Naive B cell (primary cell): ENCODE measurements at regions not wholly inside any gene's neighbourhood (a gene's known extent, or its start where the extent isn't known, plus 50 kb on each side); places are given as distances from the start of the nearest gene placed in this dataset.
"Not testable (repeated sequence)": the region's sequence is repeated elsewhere in the genome, so short reads cannot be mapped to it uniquely, and the experiment has no call there.

ENCODE experiments used
- ATAC-seq, 2 donors: fragments of 150-1000 bp; cut with Tn5 transposase; 2 replicates each; pipeline ENCODE4 v1.10.0; 2021; ENCODE audit warnings: low read depth in 2 of 2, mild to moderate bottlenecking in 2 of 2, moderate library complexity in 2 of 2
- DNase-seq: peaks from one replicate; pipeline ENCODE4 v3.0.0; 2022
- H3K27ac Mint-ChIP-seq, 6 donors: one replicate each; pipeline ENCODE4 v1.8.0; 2020 to 2022; ENCODE audit warnings: mild to moderate bottlenecking in 6 of 6, mixed read lengths in 6 of 6, moderate library complexity in 5 of 6, inconsistent platforms in 2 of 6
- H3K27me3 Mint-ChIP-seq, 3 donors: one replicate each; pipeline ENCODE4 v1.8.0; 2021 to 2022; ENCODE audit warnings: mixed read lengths in 3 of 3, mild to moderate bottlenecking in 1 of 3
- H3K36me3 Mint-ChIP-seq, 2 donors: one replicate each; pipeline ENCODE4 v1.8.0; 2020 to 2022; ENCODE audit warnings: mixed read lengths in 2 of 2, inconsistent platforms in 1 of 2, mild to moderate bottlenecking in 1 of 2
- H3K4me1 Mint-ChIP-seq, 3 donors: one replicate each; pipeline ENCODE4 v1.8.0; 2020 to 2022; ENCODE audit warnings: mixed read lengths in 3 of 3, inconsistent platforms in 1 of 3, mild to moderate bottlenecking in 1 of 3, moderate library complexity in 1 of 3
- H3K4me3 Mint-ChIP-seq, 8 donors: one replicate each; pipeline ENCODE4 v1.8.0; 2020 to 2022; ENCODE audit warnings: mild to moderate bottlenecking in 8 of 8, mixed read lengths in 8 of 8, moderate library complexity in 8 of 8, inconsistent platforms in 2 of 8
- H3K9me3 Mint-ChIP-seq, 7 donors: one replicate each; pipeline ENCODE4 v1.8.0; 2020 to 2022; ENCODE audit warnings: mixed read lengths in 7 of 7, mild to moderate bottlenecking in 5 of 7, inconsistent platforms in 2 of 7, moderate library complexity in 1 of 7

DNA sequence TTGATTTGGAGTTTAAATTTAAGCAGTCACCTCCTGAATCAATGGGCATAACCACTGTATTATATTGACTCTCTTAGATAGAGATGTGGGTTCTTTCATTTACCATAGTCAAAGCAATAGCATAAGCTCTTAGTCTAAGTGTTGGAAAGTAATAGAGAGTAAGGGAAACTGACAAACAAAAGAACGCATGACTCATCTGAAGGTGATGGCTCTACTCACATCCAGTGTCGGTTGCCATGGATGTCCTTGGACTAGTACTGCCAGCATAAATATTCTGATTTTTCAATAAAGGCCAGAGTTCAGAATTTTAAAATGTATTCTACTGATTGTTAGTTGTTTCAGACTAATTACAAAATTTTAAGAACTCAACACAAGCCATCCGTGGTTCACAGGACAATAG, 444.9 kb upstream of the DDI1 start:
- H3K36me3 Mint-ChIP-seq: no peaks in the 10 kb centered on the region

DNA sequence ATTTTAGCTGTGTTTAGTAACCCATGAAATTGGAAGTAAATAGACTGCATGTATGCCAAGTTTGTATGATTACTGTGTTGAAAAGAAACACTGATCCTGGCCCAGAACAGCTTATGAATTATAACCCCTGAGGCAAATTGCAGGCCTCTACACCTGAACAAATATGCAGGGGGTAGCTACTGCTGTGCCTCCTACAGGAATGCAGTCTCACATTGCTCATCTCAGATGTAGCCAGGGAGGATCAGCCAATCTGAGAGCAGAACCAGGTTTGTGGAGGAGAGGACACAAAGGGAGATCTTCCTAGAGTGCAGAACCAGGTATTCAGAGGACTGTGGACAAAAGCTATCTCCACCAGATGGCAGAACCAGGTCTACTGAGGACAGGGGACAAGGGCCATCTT, 442.2 kb upstream of the DDI1 start:
- no peaks in the 10 kb centered on the region for H3K36me3 Mint-ChIP-seq
- no peaks in the 10 kb centered on the region for H3K4me1 Mint-ChIP-seq
- ATAC-seq (no peak), DNase-seq (no peak)
- H3K27me3 Mint-ChIP-seq: peaks cover 5 to 9% (median 5%) of the 10 kb centered on the region in 3 donors
- H3K27ac Mint-ChIP-seq: no peak overlapping the region
- no peak overlapping the region for H3K4me3 Mint-ChIP-seq
- H3K9me3 Mint-ChIP-seq: peaks cover 0 to 2% (median 0%) of the 10 kb centered on the region in 7 donors

More for the DNA sequence above, 444.9 kb upstream of the DDI1 start:
- no peak for DNase-seq
- Mint-ChIP-seq H3K9me3 (peaks cover 0 to 2% (median 0%) of the 10 kb centered on the region in 7 donors), H3K27ac (no peak overlapping the region), H3K4me1 (no peaks in the 10 kb centered on the region), H3K4me3 (no peak overlapping the region), H3K27me3 (peaks cover 0 to 9% (median 4%) of the 10 kb centered on the region in 3 donors)
- no peak for ATAC-seq

GRCh38 chr11:103596315-103596714, 440.1 kb upstream of the DDI1 start:
- peaks cover 6 to 21% (median 9%) of the 10 kb centered on the region in 3 donors for H3K27me3 Mint-ChIP-seq

DNA sequence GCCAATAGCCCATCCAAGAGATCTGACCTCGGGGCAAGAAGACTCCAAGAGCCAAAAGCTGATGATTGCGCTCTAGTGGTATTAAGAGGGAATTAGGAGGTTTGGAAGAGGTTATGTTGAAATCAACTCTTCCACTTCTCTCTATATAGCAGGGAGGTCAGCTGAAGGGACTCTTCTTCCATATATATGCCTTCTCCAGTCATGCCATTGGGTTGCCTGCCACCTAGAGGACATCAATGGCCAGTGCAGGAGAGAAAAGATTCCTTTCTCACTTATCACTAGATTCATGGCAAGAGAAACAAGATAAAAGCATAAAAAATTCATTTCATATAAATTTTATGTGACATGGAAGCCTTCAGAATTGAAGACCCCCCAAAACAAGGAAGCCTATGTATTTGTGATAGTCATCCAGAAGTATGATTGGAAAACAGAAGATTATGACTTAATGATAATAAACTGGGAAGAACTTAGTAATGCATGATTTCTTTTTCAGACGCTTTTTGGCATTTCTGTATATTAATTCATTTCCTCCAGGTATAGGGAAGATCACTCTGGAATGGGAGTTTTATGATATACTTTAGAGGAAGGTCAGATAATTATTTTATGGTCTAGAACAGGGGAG, 435.1 kb upstream of the DDI1 start:
- ATAC-seq (no peak), DNase-seq (no peak)
- Mint-ChIP-seq H3K9me3 (no peaks in the 10 kb centered on the region), H3K27me3 (peaks cover 19 to 24% (median 21%) of the 10 kb centered on the region in 3 donors), H3K4me1 (no peaks in the 10 kb centered on the region), H3K27ac (no peak overlapping the region), H3K36me3 (no peaks in the 10 kb centered on the region), H3K4me3 (no peak overlapping the region)

More at GRCh38 chr11:103596315-103596714, 440.1 kb upstream of the DDI1 start:
- no peak overlapping the region for H3K4me3 Mint-ChIP-seq
- H3K27ac Mint-ChIP-seq: no peak overlapping the region
- peaks cover 0 to 2% (median 0%) of the 10 kb centered on the region in 7 donors for H3K9me3 Mint-ChIP-seq
- H3K4me1 Mint-ChIP-seq: no peaks in the 10 kb centered on the region
- ATAC-seq (no peak), DNase-seq (no peak)
- no peaks in the 10 kb centered on the region for H3K36me3 Mint-ChIP-seq

DNA sequence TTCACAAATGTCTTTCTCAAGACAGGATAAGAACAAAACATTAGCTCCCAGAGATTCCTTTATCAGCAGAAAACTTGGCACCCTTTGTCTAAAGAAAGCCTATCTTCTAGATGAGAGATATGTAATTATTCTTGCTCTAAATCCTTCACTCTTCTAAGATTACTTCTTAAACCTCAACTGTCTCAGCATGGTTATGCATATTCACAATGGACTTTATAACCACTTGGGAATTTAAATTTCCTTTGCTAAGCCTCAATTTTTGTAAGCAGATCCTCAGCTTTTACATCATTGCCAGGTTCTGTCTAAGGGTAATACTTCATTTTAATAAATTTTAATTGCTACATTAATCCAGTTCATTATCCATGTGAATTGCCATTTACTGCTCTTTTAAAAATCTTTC, 433.6 kb upstream of the DDI1 start:
- Mint-ChIP-seq H3K4me1 (no peaks in the 10 kb centered on the region), H3K27me3 (peaks cover 19 to 24% (median 21%) of the 10 kb centered on the region in 3 donors), H3K4me3 (no peak overlapping the region), H3K9me3 (no peaks in the 10 kb centered on the region), H3K36me3 (no peaks in the 10 kb centered on the region), H3K27ac (no peak overlapping the region)
- ATAC-seq (no peak), DNase-seq (no peak)

DNA sequence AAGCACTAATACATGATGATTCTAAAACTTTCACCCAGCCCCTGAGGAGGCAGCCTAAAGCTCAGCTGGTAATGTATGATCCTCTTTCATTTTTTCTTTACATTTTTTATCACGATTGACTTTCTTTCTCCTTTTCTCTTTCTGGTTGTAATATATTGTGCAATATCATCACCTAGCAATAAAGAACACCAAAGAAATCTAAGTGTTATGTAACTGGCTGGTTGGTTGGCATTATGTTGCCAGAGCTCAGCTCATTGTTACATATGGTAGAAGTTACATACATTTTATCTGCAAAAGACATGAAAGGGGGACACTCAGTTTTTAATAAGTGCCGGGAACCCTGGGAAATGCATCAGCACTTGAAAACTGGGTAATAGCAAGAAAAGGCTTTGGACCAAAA, 432.1 kb upstream of the DDI1 start:
- DNase-seq (no peak), ATAC-seq (no peak)
- H3K4me3 Mint-ChIP-seq: no peak overlapping the region
- no peaks in the 10 kb centered on the region for H3K9me3 Mint-ChIP-seq
- H3K36me3 Mint-ChIP-seq: no peaks in the 10 kb centered on the region
- peaks cover 16 to 24% (median 23%) of the 10 kb centered on the region in 3 donors for H3K27me3 Mint-ChIP-seq
- no peaks in the 10 kb centered on the region for H3K4me1 Mint-ChIP-seq
- no peak overlapping the region for H3K27ac Mint-ChIP-seq

DNA sequence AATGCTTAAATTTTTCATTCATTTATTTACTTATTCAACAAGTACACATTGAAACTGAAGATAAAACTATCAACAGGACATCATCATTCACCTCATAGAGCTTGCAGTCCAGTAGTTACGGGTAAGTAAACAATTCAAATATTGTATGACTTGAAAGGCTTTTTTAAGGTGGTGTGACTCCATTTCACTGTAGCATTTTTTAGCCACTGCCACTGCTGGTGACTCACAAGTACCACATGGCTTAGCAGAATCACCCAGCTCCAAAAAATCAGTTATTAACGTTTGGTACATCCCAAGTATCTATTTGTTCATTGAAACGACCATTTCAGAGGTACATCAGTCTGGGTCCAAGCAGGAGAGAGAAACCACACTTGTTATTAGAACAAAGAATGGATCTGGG, 427.9 kb upstream of the DDI1 start:
- no peak for DNase-seq
- no peak for ATAC-seq
- Mint-ChIP-seq H3K9me3 (peaks cover 0 to 6% (median 0%) of the 10 kb centered on the region in 7 donors), H3K4me1 (no peaks in the 10 kb centered on the region), H3K27ac (no peak overlapping the region), H3K36me3 (no peaks in the 10 kb centered on the region), H3K27me3 (peaks cover 15 to 30% (median 27%) of the 10 kb centered on the region in 3 donors), H3K4me3 (no peak overlapping the region)

- ATAC-seq (no peak), DNase-seq (no peak)
- Mint-ChIP-seq H3K27ac (no peak overlapping the region), H3K27me3 (peaks cover 20 to 35% (median 29%) of the 10 kb centered on the region in 3 donors), H3K36me3 (no peaks in the 10 kb centered on the region), H3K4me3 (no peak overlapping the region), H3K9me3 (peaks cover 0 to 6% (median 0%) of the 10 kb centered on the region in 7 donors), H3K4me1 (no peaks in the 10 kb centered on the region)
Measured at GRCh38 chr11:103609117-103610066, 427.0 kb upstream of the DDI1 start.

DNA sequence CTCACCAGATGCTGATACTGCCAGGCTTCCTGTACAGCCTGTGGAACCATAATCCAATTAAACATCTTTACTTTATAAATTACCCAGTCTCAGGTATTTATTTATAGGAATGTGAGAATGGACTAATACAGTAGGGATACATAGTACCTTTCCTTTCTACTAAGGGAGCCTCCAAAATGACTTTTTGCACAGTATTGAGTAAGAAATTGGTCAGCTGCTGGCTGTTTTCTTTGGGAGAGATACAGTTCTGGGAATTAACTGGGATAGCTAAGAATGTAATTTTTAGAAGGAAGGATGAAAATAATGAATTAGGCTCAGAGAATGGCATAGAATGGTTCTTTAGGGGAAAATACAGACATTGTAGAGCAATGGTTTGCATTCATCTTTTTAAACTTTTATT, 426.0 kb upstream of the DDI1 start:
- Mint-ChIP-seq H3K4me1 (no peaks in the 10 kb centered on the region), H3K27me3 (peaks cover 18 to 29% (median 28%) of the 10 kb centered on the region in 3 donors), H3K4me3 (no peak overlapping the region), H3K36me3 (no peaks in the 10 kb centered on the region), H3K27ac (no peak overlapping the region), H3K9me3 (peaks cover 0 to 6% (median 2%) of the 10 kb centered on the region in 7 donors)
- DNase-seq: no peak
- ATAC-seq: no peak

DNA sequence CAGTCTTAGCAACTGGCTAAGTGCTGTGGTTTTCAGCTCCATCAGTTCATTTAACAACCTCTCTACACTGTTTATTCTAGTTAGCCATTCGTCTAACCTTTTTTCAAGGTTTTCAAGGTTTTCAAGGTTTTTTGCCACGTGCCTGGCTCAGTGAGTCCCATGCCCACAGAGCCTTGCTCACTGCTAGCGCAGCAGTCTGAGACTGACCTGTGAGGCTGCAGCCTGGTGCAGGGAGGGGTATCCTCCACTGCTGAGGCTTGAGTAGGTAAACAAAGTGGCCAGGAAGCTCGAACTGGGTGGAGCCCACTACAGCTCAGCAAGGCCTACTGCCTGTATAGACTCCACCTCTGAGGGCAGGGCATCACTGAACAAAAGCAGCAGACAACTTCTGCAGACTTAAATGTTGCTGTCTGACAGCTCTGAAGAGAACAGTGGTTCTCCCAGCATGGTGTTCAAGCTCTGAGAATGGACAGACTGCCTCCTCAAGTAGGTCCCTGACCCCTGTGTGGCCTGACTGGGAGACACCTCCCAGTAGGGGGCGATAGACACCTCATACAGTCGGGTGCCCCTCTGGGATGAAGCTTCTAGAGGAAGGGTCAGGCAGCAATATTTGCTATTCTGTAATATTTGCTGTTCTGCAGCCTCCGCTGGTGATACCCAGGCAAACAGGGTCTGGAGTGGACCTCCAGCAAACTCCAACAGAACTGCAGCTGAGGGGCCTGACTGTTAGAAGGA, 424.7 kb upstream of the DDI1 start:
- ATAC-seq: not testable (repeated sequence)

DNA sequence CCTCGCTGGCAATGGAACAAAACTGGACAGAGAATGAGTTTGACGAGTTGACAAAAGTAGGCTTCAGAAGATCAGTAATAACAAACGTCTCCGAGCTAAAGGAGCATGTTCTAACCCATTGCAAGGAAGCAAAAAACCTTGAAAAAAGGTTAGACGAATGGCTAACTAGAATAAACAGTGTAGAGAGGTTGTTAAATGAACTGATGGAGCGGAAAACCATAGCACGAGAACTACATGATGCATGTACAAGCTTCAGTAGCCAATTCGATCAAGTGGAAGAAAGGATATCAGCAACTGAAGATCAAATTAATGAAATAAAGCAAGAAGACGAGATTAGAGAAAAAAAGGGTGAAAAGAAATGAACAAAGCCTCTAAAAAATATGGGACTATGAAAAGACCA, 424.0 kb upstream of the DDI1 start:
- H3K4me3 Mint-ChIP-seq, ATAC-seq, DNase-seq, H3K27ac Mint-ChIP-seq, H3K36me3 Mint-ChIP-seq, H3K9me3 Mint-ChIP-seq, H3K4me1 Mint-ChIP-seq: not testable (repeated sequence)
- H3K27me3 Mint-ChIP-seq: peaks cover 18 to 29% (median 28%) of the 10 kb centered on the region in 3 donors

More for the DNA sequence above, 424.7 kb upstream of the DDI1 start:
- DNase-seq, H3K4me1 Mint-ChIP-seq, H3K9me3 Mint-ChIP-seq, H3K36me3 Mint-ChIP-seq, H3K27ac Mint-ChIP-seq, H3K4me3 Mint-ChIP-seq: not testable (repeated sequence)
- peaks cover 18 to 29% (median 28%) of the 10 kb centered on the region in 3 donors for H3K27me3 Mint-ChIP-seq

GRCh38 chr11:103616586-103616985, 419.9 kb upstream of the DDI1 start:
- not testable (repeated sequence) for H3K9me3 Mint-ChIP-seq, H3K4me3 Mint-ChIP-seq, DNase-seq, H3K4me1 Mint-ChIP-seq, ATAC-seq, H3K36me3 Mint-ChIP-seq
- peaks cover 6 to 28% (median 16%) of the 10 kb centered on the region in 3 donors for H3K27me3 Mint-ChIP-seq
- H3K27ac Mint-ChIP-seq: peak overlapping the region in 1 of 6 donors; percentile 30

DNA sequence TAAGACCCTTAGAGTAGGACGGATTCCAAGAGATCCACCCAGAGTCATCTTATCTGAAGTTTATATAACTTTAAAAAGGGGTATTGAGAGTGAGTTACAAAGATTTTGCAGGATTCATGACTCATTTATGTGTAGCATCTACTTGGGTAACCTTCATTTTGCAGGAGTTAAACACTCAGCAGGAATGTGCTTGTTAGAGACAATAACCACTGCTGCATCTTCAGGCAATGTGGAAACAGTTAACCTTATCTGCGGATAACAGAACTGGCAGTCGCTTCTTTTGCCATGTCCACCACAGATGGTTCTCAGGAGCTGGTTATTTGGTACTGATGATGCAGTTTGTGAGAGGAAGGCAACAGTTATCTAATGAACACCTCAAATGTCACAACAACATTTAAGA, 417.9 kb upstream of the DDI1 start:
- ATAC-seq (no peak), DNase-seq (no peak)
- no peaks in the 10 kb centered on the region for H3K36me3 Mint-ChIP-seq

More for the DNA sequence above, 417.9 kb upstream of the DDI1 start:
- H3K27me3 Mint-ChIP-seq: peaks cover 6 to 11% (median 9%) of the 10 kb centered on the region in 3 donors
- H3K9me3 Mint-ChIP-seq: peaks cover 0 to 3% (median 0%) of the 10 kb centered on the region in 7 donors
- H3K4me3 Mint-ChIP-seq: no peak overlapping the region
- no peaks in the 10 kb centered on the region for H3K4me1 Mint-ChIP-seq
- no peak overlapping the region for H3K27ac Mint-ChIP-seq
